ENCODE measurements at regions not wholly inside any gene's neighbourhood (a gene's known extent, or its start where the extent isn't known, plus 50 kb on each side); places are given as distances from the start of the nearest gene placed in this dataset.

- intact Hi-C loops (cut with micrococcal nuclease), result no loop called here
- ChIA-PET POLR2A (no interaction called here), RAD21 (ENCODE audit: low non-redundant PET in 1 of 2, low total read pairs in 2 of 2, uncharacterized antibody in 2 of 2, unreplicated experiment in 2 of 2) (no interaction called here), CTCF (no interaction called here)
- DNase-seq (ENCODE audit: low read depth, low spot score), result no peak
- Histone ChIP-seq H3K9me2 (ENCODE audit: insufficient read depth) (no peaks in the 10 kb centered on the region), H3K79me2 (ENCODE audit: insufficient read depth, low read length) (no peaks in the 10 kb centered on the region), H3K9ac (ENCODE audit: low read length) (no peak overlapping the region), H3K9me3 (ENCODE audit: control insufficient read depth in 1 of 2, insufficient read depth in 1 of 2, low read depth in 1 of 2, low read length in 2 of 2) (no peaks in the 10 kb centered on the region; a peak in 1 of 4 replicates), H2AFZ (ENCODE audit: low read depth, low read length, poor library complexity, severe bottlenecking) (no peak overlapping the region), H3K27me3 (ENCODE audit: insufficient read depth, low read length) (no peaks in the 10 kb centered on the region), H3K36me3 (ENCODE audit: control insufficient read depth in 1 of 2, insufficient read depth in 2 of 2, low read length in 2 of 2) (no peaks in the 10 kb centered on the region), H4K20me1 (ENCODE audit: insufficient read depth) (no peaks in the 10 kb centered on the region), H3K4me1 (ENCODE audit: control insufficient read depth in 1 of 2, insufficient read depth in 2 of 2, low read length in 2 of 2) (no peaks in the 10 kb centered on the region), H3K27ac (ENCODE audit: low read depth, low read length) (no peak overlapping the region), H3K4me2 (ENCODE audit: low read length) (no peak overlapping the region), H3K4me3 (replicated peaks in 1 of 2; ENCODE audit: low read depth in 1 of 2, low read length in 2 of 2) (no peak overlapping the region)
- ATAC-seq, result no peak
- no TSS peak for BruUV-seq (replicated peaks)
- TF ChIP-seq FOSL1 (IDR thresholded peaks at IDR 0.05; ENCODE audit: low read depth) (no peak), TCF7L2 (IDR thresholded peaks at IDR 0.05; ENCODE audit: borderline replicate concordance, extremely low read depth, insufficient read depth, insufficient read length) (no peak), YY1 (IDR thresholded peaks at IDR 0.05; ENCODE audit: extremely low read depth, insufficient replicate concordance, low read depth, low read length) (no peak), POLR2AphosphoS5 (IDR thresholded peaks at IDR 0.05; ENCODE audit: low read depth, low read length) (no peak), ZNF274 (IDR thresholded peaks at IDR 0.05; ENCODE audit: low read depth, low read length) (no peak), POLR2A (IDR thresholded peaks at IDR 0.05; ENCODE audit: borderline replicate concordance, extremely low read depth, insufficient read depth, insufficient read length) (no peak), MAX (IDR thresholded peaks at IDR 0.05) (no peak), CTCF (IDR thresholded peaks at IDR 0.05 in 2 of 3, conservative IDR thresholded peaks at IDR 0.05 in 1 of 3; ENCODE audit: borderline replicate concordance in 1 of 3, insufficient read depth in 1 of 3, low read depth in 2 of 3, low read length in 2 of 3) (no peak), ATF3 (IDR thresholded peaks at IDR 0.05) (no peak), ELF1 (IDR thresholded peaks at IDR 0.05; ENCODE audit: borderline replicate concordance, low read depth) (no peak), ZBTB33 (IDR thresholded peaks at IDR 0.05; ENCODE audit: extremely low read depth, insufficient replicate concordance, low read length) (no peak), EZH2 (IDR thresholded peaks at IDR 0.05) (no peak), ZFX (IDR thresholded peaks at IDR 0.05) (no peak), EGR1 (IDR thresholded peaks at IDR 0.05; ENCODE audit: low read depth) (no peak), RAD21 (IDR thresholded peaks at IDR 0.05; ENCODE audit: low read depth) (no peak), SIN3A (IDR thresholded peaks at IDR 0.05; ENCODE audit: low read depth) (no peak), CEBPB (IDR thresholded peaks at IDR 0.05; ENCODE audit: low read depth) (no peak), JUND (IDR thresholded peaks at IDR 0.05) (no peak), EZH2phosphoT487 (IDR thresholded peaks at IDR 0.05; ENCODE audit: borderline replicate concordance) (no peak)
Measured at GRCh38 chr6:126650931-126651330, 311.0 kb downstream of the CENPW start.
